DND-41 (cell line): ENCODE measurements at regions not wholly inside any gene's neighbourhood (a gene's known extent, or its start where the extent isn't known, plus 50 kb on each side); places are given as distances from the start of the nearest gene placed in this dataset.

ENCODE experiments used
- ATAC-seq: fragments of 200-7000 bp; cut with Tn5 transposase; 3 replicates; pipeline ENCODE4 v1.9.1; 2021; ENCODE audit warnings: low read depth; ENCODE audit not compliant: insufficient read depth
- DNase-seq: peaks from one replicate; pipeline ENCODE4 v3.0.0-alpha.2; 2020
- H2AFZ ChIP-seq: 2 replicates; pipeline ENCODE4 v1.6.0; 2012; ENCODE audit warnings: low read depth, low read length
- H3K27ac ChIP-seq: 2 replicates; pipeline ENCODE4 v1.5.1; 2012; ENCODE audit warnings: low read length, inconsistent platforms
- H3K27me3 ChIP-seq: fragments of 200-600 bp; sonication (generic); 2 replicates; pipeline ENCODE4 v1.6.0; 2012; ENCODE audit warnings: low read length, mild to moderate bottlenecking, inconsistent platforms; ENCODE audit not compliant: insufficient read depth, poor library complexity
- H3K36me3 ChIP-seq: 2 replicates; pipeline ENCODE4 v1.5.1; 2012; ENCODE audit warnings: low read length, inconsistent platforms; ENCODE audit not compliant: insufficient read depth
- H3K4me1 ChIP-seq: 2 replicates; pipeline ENCODE4 v1.5.1; 2012; ENCODE audit warnings: mild to moderate bottlenecking, low read length; ENCODE audit not compliant: insufficient read depth
- H3K4me2 ChIP-seq: 2 replicates; pipeline ENCODE4 v1.6.0; 2012; ENCODE audit warnings: mild to moderate bottlenecking, moderate library complexity, low read length, inconsistent platforms; ENCODE audit not compliant: insufficient read depth
- H3K4me3 ChIP-seq, 2 experiments: fragments of 200-600 bp in 1 of 2; shearing (Covaris generic) in 1 of 2; 2 replicates each; pipeline ENCODE4 v1.5.1; 2012 to 2016; ENCODE audit warnings: inconsistent platforms in 2 of 2, low read length in 2 of 2, mild to moderate bottlenecking in 2 of 2, low read depth in 1 of 2, moderate library complexity in 1 of 2
- H3K79me2 ChIP-seq: 2 replicates; pipeline ENCODE4 v1.6.0; 2012; ENCODE audit warnings: low read length, inconsistent platforms; ENCODE audit not compliant: insufficient read depth
- H3K9ac ChIP-seq: 2 replicates; pipeline ENCODE4 v1.6.0; 2012; ENCODE audit warnings: low read depth, mild to moderate bottlenecking, inconsistent platforms, low read length, moderate library complexity
- H3K9me3 ChIP-seq: 2 replicates; pipeline ENCODE4 v1.5.1; 2012; ENCODE audit warnings: low read length, moderate library complexity, mild to moderate bottlenecking, inconsistent platforms; ENCODE audit not compliant: insufficient read depth, severe bottlenecking
- H4K20me1 ChIP-seq: 2 replicates; pipeline ENCODE4 v1.6.0; 2012; ENCODE audit warnings: low read length; ENCODE audit not compliant: insufficient read depth
- EZH2 ChIP-seq: IDR thresholded peaks from 3 replicates; pipeline ENCODE4 v1.6.1; 2012; ENCODE audit warnings: borderline replicate concordance, low read depth, mild to moderate bottlenecking, moderate library complexity, low read length, inconsistent platforms; ENCODE audit not compliant: severe bottlenecking
- TF ChIP-seq, protein P1 (sequence below): IDR thresholded peaks from 2 replicates; pipeline ENCODE4 v1.5.1; 2012; ENCODE audit warnings: borderline replicate concordance, low read length, moderate library complexity, mild to moderate bottlenecking; ENCODE audit not compliant: poor library complexity, severe bottlenecking; ENCODE audit errors: extremely low read depth

DNA sequence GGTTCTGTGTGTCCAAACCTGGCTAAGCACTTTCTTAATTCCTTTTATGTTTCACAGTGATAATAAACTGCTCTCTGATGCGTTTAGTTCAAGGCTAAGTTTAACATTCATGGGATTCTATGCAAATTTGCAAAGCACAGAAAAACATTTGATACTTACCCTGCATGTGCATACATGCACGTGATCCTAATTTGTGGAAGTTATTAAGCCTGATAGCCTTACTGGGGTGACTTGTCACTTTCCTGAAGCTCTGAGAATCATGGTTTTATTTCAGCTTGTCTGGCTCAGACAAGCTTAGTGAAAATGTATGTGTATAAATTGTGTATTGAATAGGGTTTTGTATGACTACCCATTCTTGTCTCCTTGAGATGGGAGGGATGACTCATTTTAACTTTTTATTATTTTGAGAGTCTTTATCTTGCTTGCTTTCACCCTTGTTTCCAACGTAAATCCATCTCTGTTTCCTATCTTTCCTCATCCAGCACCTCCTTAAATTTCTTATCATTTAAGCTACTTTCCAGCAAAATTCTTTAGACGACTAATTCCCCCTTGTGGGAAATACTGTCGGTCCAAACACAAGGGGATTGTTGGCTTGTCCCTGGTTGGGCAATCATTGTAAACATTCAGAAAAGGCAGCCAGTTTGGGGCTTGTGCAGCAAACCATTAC lies 167.1 kb downstream of the C11orf91 start:
- Histone ChIP-seq H3K4me3 (no peak overlapping the region), H4K20me1 (no peaks in the 10 kb centered on the region), H3K4me1 (no peaks in the 10 kb centered on the region), H3K9ac (no peak overlapping the region), H3K79me2 (no peaks in the 10 kb centered on the region), H3K27ac (no peak overlapping the region), H3K27me3 (peaks cover 3% of the 10 kb centered on the region), H3K9me3 (no peaks in the 10 kb centered on the region), H3K36me3 (no peaks in the 10 kb centered on the region), H3K4me2 (no peak overlapping the region), H2AFZ (no peak overlapping the region)
- ATAC-seq, result no peak
- DNase-seq, result no peak
- TF ChIP-seq, protein P1, sequence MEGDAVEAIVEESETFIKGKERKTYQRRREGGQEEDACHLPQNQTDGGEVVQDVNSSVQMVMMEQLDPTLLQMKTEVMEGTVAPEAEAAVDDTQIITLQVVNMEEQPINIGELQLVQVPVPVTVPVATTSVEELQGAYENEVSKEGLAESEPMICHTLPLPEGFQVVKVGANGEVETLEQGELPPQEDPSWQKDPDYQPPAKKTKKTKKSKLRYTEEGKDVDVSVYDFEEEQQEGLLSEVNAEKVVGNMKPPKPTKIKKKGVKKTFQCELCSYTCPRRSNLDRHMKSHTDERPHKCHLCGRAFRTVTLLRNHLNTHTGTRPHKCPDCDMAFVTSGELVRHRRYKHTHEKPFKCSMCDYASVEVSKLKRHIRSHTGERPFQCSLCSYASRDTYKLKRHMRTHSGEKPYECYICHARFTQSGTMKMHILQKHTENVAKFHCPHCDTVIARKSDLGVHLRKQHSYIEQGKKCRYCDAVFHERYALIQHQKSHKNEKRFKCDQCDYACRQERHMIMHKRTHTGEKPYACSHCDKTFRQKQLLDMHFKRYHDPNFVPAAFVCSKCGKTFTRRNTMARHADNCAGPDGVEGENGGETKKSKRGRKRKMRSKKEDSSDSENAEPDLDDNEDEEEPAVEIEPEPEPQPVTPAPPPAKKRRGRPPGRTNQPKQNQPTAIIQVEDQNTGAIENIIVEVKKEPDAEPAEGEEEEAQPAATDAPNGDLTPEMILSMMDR, result no peak
- TF ChIP-seq EZH2, result no peak

DNA sequence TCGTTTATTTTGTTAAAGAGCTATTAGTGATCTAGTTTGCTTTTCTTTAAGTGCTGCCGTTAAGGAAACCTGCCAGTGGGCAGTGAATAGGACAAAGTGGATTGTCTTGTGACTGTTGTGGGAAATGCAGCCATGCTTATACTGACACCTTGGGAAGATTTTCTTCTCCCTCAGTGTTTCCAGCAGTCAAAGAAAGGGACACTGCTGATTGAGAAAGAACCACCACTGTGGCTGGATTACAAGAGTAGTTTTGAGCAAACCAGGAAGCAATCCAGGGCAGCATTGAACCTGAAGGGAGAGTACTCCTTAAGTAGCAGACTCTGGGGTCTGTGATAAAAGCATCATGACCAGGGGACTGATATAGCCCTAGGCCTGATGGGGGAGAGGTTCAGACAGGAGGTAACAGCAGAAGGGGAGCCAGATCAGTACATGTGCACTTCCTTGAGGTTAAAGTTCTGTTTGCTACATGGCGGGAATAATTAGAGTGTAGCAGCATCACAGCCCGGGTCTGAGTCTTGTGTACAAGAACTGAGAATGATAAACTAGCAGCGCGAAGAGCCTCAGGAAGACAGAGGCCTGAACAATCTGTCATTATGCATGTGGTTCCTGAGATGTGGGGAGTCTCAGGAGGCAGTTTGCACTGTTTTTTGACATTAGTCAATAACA lies 167.8 kb downstream of the C11orf91 start:
- ATAC-seq (no peak), DNase-seq (no peak)
- Histone ChIP-seq H3K4me1 (no peaks in the 10 kb centered on the region), H3K4me2 (no peak overlapping the region), H3K4me3 (no peak overlapping the region), H3K9ac (no peak overlapping the region), H3K27ac (no peak overlapping the region), H3K9me3 (no peaks in the 10 kb centered on the region), H3K36me3 (no peaks in the 10 kb centered on the region), H4K20me1 (no peaks in the 10 kb centered on the region), H2AFZ (no peak overlapping the region), H3K79me2 (no peaks in the 10 kb centered on the region), H3K27me3 (peaks cover 3% of the 10 kb centered on the region)
- TF ChIP-seq, protein P1, result no peak
- TF ChIP-seq EZH2, result no peak

DNA sequence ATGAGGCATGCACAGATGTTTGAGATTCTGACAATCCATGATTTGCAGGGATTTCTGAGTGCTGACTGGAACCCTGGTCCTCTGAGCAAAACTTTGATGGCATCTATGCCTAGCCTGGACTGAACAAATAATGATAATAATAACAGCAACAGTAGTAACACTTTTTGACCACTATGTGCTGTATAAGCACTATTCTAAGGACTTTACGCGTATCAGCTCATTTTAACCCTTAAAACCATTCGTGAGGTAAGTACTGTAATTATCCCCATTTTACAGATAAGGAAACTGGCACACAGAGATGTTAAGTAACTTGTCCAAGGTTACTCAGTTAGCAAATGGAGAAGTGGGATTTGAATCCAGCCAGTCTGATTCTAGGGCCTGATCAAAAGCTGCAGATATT lies 168.4 kb downstream of the C11orf91 start:
- no peak overlapping the region for H3K4me2 ChIP-seq

More for the DNA sequence above, 168.4 kb downstream of the C11orf91 start:
- Histone ChIP-seq H3K4me1 (no peaks in the 10 kb centered on the region), H3K27me3 (peaks cover 3% of the 10 kb centered on the region), H3K9ac (no peak overlapping the region), H3K9me3 (no peaks in the 10 kb centered on the region), H3K36me3 (no peaks in the 10 kb centered on the region), H2AFZ (no peak overlapping the region), H4K20me1 (no peaks in the 10 kb centered on the region), H3K4me3 (no peak overlapping the region), H3K27ac (no peak overlapping the region), H3K79me2 (no peaks in the 10 kb centered on the region)
- ATAC-seq, result no peak
- DNase-seq, result no peak
- TF ChIP-seq, protein P1, result no peak
- no peak for TF ChIP-seq EZH2
